ENCODE measurements at regions not wholly inside any gene's neighbourhood (a gene's known extent, or its start where the extent isn't known, plus 50 kb on each side); places are given as distances from the start of the nearest gene placed in this dataset.
A peak's percentile ranks its signal among the peaks of the same experiment; 100 is the strongest.

- no peaks in the 10 kb centered on the region for H3K9me3 ChIP-seq
- H3K4me3 ChIP-seq, result no peak overlapping the region
- TF ChIP-seq CTCF (IDR thresholded peaks at IDR 0.05), result no peak
- no peak for TF ChIP-seq POLR2A (IDR thresholded peaks at IDR 0.05)
- intact Hi-C loops (cut with DNase I), result no loop called here
- no peaks in the 10 kb centered on the region for H3K27me3 ChIP-seq
- DNase-seq (no peak), ATAC-seq (no peak)
- no peak overlapping the region for H3K27ac ChIP-seq
- WGBS, 2 donors, result 44 to 45% methylated on average over 3 of the region's 3 CpGs
- no peaks in the 10 kb centered on the region for H3K4me1 ChIP-seq
- H3K36me3 ChIP-seq (replicated peaks in 1 of 2; ENCODE audit: insufficient read depth in 1 of 2, low read depth in 2 of 2), result no peaks in the 10 kb centered on the region
Measured at GRCh38 chr6:156175433-156175832, 601.7 kb upstream of the ARID1B start.

GRCh38 chr6:156174031-156174890 lies 602.9 kb upstream of the ARID1B start:
- no peak for ATAC-seq
- intact Hi-C loops (cut with DNase I), result no loop called here
- no peaks in the 10 kb centered on the region for H3K9me3 ChIP-seq
- H3K36me3 ChIP-seq (replicated peaks in 1 of 2; ENCODE audit: insufficient read depth in 1 of 2, low read depth in 2 of 2), result no peaks in the 10 kb centered on the region
- TF ChIP-seq POLR2A (IDR thresholded peaks at IDR 0.05) (no peak), CTCF (IDR thresholded peaks at IDR 0.05) (no peak)
- no peaks in the 10 kb centered on the region for H3K27me3 ChIP-seq
- no peak for DNase-seq
- no peak overlapping the region for H3K4me3 ChIP-seq
- no peak overlapping the region for H3K27ac ChIP-seq
- H3K4me1 ChIP-seq, result no peaks in the 10 kb centered on the region
- 68 to 73% methylated on average over 11 of the region's 11 CpGs for WGBS, 2 donors

GRCh38 chr6:156169371-156169770 lies 607.8 kb upstream of the ARID1B start:
- intact Hi-C loops (cut with DNase I), result no loop called here
- no peaks in the 10 kb centered on the region for H3K27me3 ChIP-seq
- H3K9me3 ChIP-seq, result no peaks in the 10 kb centered on the region
- WGBS, 2 donors, result 50 to 58% methylated on average over 1 of the region's 1 CpG
- TF ChIP-seq POLR2A (IDR thresholded peaks at IDR 0.05) (no peak), CTCF (IDR thresholded peaks at IDR 0.05) (no peak)
- ATAC-seq (no peak), DNase-seq (no peak)
- H3K4me3 ChIP-seq, result no peak overlapping the region
- H3K4me1 ChIP-seq, result no peaks in the 10 kb centered on the region
- no peak overlapping the region for H3K27ac ChIP-seq
- H3K36me3 ChIP-seq (replicated peaks in 1 of 2; ENCODE audit: insufficient read depth in 1 of 2, low read depth in 2 of 2), result no peaks in the 10 kb centered on the region

GRCh38 chr6:156167625-156168071 lies 609.5 kb upstream of the ARID1B start:
- Histone ChIP-seq H3K4me1 (no peaks in the 10 kb centered on the region), H3K36me3 (replicated peaks in 1 of 2; ENCODE audit: insufficient read depth in 1 of 2, low read depth in 2 of 2) (no peaks in the 10 kb centered on the region), H3K4me3 (no peak overlapping the region), H3K9me3 (no peaks in the 10 kb centered on the region), H3K27ac (no peak overlapping the region), H3K27me3 (no peaks in the 10 kb centered on the region)
- 60 to 75% methylated on average over 7 of the region's 7 CpGs for WGBS, 2 donors
- intact Hi-C loops (cut with DNase I), result no loop called here
- ATAC-seq, result peak; percentile 18
- no peak for TF ChIP-seq CTCF (IDR thresholded peaks at IDR 0.05)
- no peak for TF ChIP-seq POLR2A (IDR thresholded peaks at IDR 0.05)
- no peak for DNase-seq

Measured in body of pancreas (tissue), 4 donors.